GM12874 (cell line): ENCODE measurements at regions not wholly inside any gene's neighbourhood (a gene's known extent, or its start where the extent isn't known, plus 50 kb on each side); places are given as distances from the start of the nearest gene placed in this dataset.

Experiments used
- TF ChIP-seq, protein P1 (sequence below): IDR thresholded peaks from 2 replicates; pipeline ENCODE4 v1.5.1; 2011; ENCODE audit warnings: low read depth, mild to moderate bottlenecking, control low read depth, low read length, moderate library complexity; ENCODE audit not compliant: insufficient read depth

DNA sequence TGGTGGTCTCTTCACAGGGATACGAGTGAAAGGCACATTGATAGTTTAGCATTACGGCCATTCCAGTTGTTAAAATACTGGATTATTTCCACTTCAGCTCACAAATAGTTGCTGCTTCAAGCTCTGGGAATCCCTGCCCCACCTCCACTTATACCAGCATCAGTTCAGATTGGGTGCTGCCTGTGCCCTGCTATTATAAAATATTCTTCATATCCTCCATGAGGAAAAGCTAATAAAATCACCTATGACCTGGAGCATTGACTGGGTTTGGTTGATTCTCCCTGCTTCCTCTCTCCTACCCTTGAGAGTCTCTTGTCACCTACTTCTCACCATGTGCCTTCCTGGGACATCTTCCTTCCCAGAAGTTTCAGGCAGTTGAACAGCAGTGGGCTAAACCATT lies 529.0 kb downstream of the MCTP2 start:
- TF ChIP-seq, protein P1, sequence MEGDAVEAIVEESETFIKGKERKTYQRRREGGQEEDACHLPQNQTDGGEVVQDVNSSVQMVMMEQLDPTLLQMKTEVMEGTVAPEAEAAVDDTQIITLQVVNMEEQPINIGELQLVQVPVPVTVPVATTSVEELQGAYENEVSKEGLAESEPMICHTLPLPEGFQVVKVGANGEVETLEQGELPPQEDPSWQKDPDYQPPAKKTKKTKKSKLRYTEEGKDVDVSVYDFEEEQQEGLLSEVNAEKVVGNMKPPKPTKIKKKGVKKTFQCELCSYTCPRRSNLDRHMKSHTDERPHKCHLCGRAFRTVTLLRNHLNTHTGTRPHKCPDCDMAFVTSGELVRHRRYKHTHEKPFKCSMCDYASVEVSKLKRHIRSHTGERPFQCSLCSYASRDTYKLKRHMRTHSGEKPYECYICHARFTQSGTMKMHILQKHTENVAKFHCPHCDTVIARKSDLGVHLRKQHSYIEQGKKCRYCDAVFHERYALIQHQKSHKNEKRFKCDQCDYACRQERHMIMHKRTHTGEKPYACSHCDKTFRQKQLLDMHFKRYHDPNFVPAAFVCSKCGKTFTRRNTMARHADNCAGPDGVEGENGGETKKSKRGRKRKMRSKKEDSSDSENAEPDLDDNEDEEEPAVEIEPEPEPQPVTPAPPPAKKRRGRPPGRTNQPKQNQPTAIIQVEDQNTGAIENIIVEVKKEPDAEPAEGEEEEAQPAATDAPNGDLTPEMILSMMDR: no peak

DNA sequence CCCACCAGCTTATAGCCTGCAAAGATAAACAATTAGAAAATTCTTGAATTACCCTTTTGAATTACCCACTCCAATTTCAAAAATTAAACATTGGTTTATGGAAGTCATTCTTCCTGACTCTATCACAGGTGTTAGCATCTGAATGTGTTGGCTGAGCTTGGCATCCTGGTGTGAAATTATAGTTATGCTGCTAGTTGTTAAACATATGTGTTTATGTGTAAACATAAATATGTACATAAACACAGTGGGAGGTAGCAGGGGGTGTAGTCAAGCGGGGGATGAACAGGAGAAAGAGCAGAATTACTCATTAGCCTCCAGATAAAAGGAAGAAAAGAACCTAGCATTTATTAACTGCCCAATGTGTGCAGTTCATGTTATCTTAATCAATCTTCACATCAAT lies 530.2 kb downstream of the MCTP2 start:
- TF ChIP-seq, protein P1: no peak

DNA sequence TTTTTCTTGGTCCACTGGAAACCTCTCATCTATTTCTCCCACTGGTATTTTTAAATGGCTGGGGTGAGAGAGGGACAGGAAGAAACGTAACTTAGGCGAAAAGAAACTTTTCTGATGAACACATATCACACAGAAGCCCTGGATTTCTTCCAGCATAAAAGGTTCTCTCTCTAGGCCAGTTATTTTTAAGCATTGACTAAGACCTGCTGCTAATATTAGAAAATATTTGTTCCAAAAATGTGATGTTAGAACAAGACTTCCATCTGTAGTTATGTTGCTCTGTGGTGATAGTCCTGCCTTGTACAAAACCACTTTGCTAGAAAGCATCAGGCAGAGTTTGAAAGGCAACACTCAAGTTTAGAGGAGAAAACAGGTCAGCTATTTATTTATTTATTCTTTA lies 537.7 kb downstream of the MCTP2 start:
- TF ChIP-seq, protein P1: no peak

DNA sequence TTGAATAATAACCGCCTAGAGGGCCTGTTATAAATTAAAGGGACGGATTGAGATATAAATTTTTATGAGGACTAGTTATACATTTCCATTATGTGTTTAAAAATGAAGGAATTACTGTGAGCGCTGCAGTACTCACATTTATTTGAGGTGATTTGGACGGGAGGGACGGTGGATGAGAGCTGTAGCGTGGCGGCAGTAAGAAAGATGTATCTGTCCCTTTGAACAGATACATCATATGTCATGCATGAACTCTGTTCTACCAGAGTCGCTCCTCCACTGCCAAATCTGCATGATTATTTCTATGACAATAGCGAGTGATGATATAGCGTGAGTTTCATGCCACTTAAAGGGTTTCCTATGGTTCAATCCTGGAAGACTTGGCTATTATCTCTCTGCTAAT lies 538.8 kb downstream of the MCTP2 start:
- TF ChIP-seq, protein P1: no peak

DNA sequence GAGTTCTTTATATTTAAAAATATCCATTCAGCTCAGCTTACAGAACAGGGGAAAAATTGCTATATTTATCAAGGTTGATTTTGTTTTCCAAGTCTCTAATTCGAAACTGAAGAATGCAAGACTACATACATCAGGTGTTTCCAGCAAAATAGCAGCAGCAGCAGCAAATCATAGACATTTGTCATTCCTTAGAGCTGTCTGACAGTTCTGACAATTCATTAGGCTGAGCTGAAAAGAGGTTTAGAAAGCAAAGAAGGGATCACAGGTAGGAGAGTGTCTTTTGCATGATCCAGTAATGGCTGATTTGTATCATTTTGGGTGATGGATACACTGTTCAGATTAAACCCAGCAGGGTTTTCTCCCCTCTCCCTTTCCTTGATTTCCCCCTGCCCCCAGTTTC lies 545.7 kb downstream of the MCTP2 start:
- TF ChIP-seq, protein P1: no peak

DNA sequence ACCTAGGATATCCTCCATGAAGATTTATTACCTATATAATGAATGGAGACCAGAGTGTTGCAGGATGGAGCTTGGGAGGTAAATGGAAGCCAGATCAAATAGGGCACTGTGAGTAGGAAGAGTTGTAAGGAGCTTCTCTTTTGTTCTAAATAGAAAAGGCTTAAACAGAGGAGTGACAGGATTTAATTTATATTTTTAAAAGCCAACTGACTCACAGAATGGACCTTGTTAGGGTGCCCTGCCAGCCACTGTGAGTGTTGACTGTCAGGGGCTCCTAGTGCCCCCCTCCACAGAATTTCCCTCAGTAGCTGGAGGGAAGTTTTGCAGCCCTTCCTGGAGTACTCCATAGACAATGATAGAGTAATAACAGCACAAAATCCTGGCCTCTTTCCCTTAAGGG lies 547.5 kb downstream of the MCTP2 start:
- TF ChIP-seq, protein P1: no peak

DNA sequence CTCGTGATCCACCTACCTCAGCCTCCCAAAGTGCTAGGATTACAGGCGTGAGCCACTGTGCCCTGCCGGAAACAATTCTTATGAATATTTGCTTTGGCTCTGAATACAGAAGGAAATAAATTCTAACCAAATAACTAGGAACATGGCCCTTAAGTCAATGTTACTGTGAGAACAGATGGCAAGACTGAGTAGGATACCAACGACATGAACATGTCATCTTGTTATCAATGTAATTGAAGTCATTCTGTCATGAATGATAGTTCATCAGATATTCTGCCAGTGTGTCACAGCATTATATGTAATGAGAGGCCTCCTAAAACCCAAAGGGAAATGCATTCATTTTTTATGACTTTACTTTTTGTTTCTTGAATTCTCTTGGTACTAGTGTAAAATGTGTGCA lies 548.8 kb downstream of the MCTP2 start:
- TF ChIP-seq, protein P1: no peak

DNA sequence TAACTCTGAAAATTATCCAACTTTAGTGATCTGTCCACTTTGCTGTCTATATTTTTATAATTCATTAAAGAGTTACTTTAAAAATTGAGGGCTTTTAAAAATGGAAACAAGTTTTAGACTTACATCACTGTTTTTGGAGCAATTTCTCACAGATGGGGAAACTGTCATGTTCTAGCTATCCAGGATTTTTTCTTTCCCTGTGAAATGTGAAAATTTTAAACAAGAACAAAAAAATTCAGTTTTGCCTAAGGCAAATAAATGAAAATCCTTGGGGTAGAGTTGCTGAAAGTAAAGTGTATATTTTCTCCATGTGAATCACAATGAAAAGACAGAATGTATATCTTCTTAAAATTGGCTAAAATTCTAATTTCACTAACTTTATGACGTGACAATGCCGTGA lies 553.7 kb downstream of the MCTP2 start:
- TF ChIP-seq, protein P1: no peak
